ENCODE measurements at regions not wholly inside any gene's neighbourhood (a gene's known extent, or its start where the extent isn't known, plus 50 kb on each side); places are given as distances from the start of the nearest gene placed in this dataset.

GRCh38 chr6:139743664-139744437, 369.4 kb upstream of the CITED2 start:
- TF ChIP-seq CTCF (IDR thresholded peaks at IDR 0.05; ENCODE audit: poor library complexity) (no peak), EZH2 (IDR thresholded peaks at IDR 0.05; ENCODE audit: borderline replicate concordance) (no peak), EZH2phosphoT487 (IDR thresholded peaks at IDR 0.05; ENCODE audit: low read depth, severe bottlenecking, unreplicated experiment) (no peak)

Measured in hepatocyte (in vitro differentiated cells).